ENCODE measurements at regions not wholly inside any gene's neighbourhood (a gene's known extent, or its start where the extent isn't known, plus 50 kb on each side); places are given as distances from the start of the nearest gene placed in this dataset.

- no peak for TF ChIP-seq YY1 (IDR thresholded peaks at IDR 0.05; ENCODE audit: low read depth)
- TF ChIP-seq, protein P1, sequence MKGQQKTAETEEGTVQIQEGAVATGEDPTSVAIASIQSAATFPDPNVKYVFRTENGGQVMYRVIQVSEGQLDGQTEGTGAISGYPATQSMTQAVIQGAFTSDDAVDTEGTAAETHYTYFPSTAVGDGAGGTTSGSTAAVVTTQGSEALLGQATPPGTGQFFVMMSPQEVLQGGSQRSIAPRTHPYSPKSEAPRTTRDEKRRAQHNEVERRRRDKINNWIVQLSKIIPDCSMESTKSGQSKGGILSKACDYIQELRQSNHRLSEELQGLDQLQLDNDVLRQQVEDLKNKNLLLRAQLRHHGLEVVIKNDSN (IDR thresholded peaks at IDR 0.05): no peak
- no peak for TF ChIP-seq TAF1 (IDR thresholded peaks at IDR 0.05; ENCODE audit: low read depth)
- TF ChIP-seq CEBPB (IDR thresholded peaks at IDR 0.05): no peak
- TF ChIP-seq FOXM1 (IDR thresholded peaks at IDR 0.05; ENCODE audit: borderline replicate concordance, low read depth): no peak
- no peak for TF ChIP-seq CREB1 (IDR thresholded peaks at IDR 0.05; ENCODE audit: low read depth)
- no peak for TF ChIP-seq TCF12 (IDR thresholded peaks at IDR 0.05; ENCODE audit: low read depth)
- TF ChIP-seq RAD21 (IDR thresholded peaks at IDR 0.05; ENCODE audit: low read depth): no peak
- no peak for TF ChIP-seq NFIC (IDR thresholded peaks at IDR 0.05)
Observed at GRCh38 chr20:55782224-55782911, 223.0 kb downstream of the CBLN4 start.

DNA sequence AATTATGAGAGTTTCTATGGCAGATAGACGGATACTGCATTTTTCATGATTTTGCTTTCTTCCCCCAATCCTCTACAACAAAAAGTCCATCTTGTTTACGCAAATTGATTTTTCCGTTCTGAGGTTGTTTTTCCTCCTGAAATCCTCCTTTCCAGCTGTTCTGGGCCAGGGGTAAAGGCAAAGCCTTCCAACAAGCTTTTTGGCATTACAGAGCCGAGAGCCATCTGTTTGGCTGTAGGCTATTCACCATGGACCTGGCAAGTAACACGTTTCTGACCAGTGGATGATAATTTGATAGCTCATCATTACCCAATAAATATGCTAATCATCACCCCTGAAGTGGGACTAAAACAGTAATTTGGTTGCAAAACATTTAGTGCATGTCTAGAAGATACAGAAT lies 226.5 kb downstream of the CBLN4 start:
- TF ChIP-seq TEAD4 (IDR thresholded peaks at IDR 0.05): no peak
- no peak for TF ChIP-seq YY1 (IDR thresholded peaks at IDR 0.05; ENCODE audit: low read depth)
- TF ChIP-seq, protein P2, sequence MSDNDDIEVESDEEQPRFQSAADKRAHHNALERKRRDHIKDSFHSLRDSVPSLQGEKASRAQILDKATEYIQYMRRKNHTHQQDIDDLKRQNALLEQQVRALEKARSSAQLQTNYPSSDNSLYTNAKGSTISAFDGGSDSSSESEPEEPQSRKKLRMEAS (IDR thresholded peaks at IDR 0.05): no peak
- TF ChIP-seq ZBTB7A (IDR thresholded peaks at IDR 0.05; ENCODE audit: low read depth): no peak
- TF ChIP-seq NFIC (IDR thresholded peaks at IDR 0.05): no peak

DNA sequence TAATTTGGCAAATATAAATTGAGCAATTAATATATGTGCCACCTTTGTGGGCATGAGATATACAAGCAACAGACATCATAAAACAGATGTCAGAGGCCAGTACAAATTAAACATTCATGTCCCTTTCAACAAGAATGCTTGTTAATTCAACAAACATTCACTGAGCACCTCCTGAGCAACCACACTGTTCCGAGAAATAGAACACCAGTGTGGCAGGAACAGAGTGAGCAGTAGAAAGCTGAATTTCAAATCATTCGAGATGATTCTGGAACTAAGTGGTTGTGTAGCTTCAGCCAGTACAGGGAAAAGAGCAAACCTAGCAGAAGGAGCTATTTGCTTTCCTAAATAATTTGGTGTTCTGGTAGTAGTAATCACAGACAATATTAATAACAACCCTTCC lies 227.7 kb downstream of the CBLN4 start:
- no peak for TF ChIP-seq TEAD4 (IDR thresholded peaks at IDR 0.05)
- no peak for TF ChIP-seq REST (IDR thresholded peaks at IDR 0.05; ENCODE audit: low read depth)
- no peak for TF ChIP-seq EP300 (IDR thresholded peaks at IDR 0.05; ENCODE audit: borderline replicate concordance)
- no peak for TF ChIP-seq TAF1 (IDR thresholded peaks at IDR 0.05; ENCODE audit: low read depth)
- TF ChIP-seq YY1 (IDR thresholded peaks at IDR 0.05; ENCODE audit: low read depth): no peak
- no peak for TF ChIP-seq RAD21 (IDR thresholded peaks at IDR 0.05; ENCODE audit: low read depth)
- TF ChIP-seq EGR1 (IDR thresholded peaks at IDR 0.05): no peak
- TF ChIP-seq CREB1 (IDR thresholded peaks at IDR 0.05; ENCODE audit: low read depth): no peak
- TF ChIP-seq, protein P1 (IDR thresholded peaks at IDR 0.05): no peak
- no peak for TF ChIP-seq NFIC (IDR thresholded peaks at IDR 0.05)
- TF ChIP-seq CEBPB (IDR thresholded peaks at IDR 0.05): no peak
- no peak for TF ChIP-seq FOXM1 (IDR thresholded peaks at IDR 0.05; ENCODE audit: borderline replicate concordance, low read depth)
- no peak for TF ChIP-seq ZBTB7A (IDR thresholded peaks at IDR 0.05; ENCODE audit: low read depth)
- TF ChIP-seq TCF12 (IDR thresholded peaks at IDR 0.05; ENCODE audit: low read depth): no peak
- TF ChIP-seq, protein P2 (IDR thresholded peaks at IDR 0.05): no peak

GRCh38 chr20:55776176-55776575 lies 229.1 kb downstream of the CBLN4 start:
- TF ChIP-seq, protein P1 (IDR thresholded peaks at IDR 0.05): no peak
- TF ChIP-seq TEAD4 (IDR thresholded peaks at IDR 0.05): no peak
- TF ChIP-seq YY1 (IDR thresholded peaks at IDR 0.05; ENCODE audit: low read depth): no peak
- no peak for TF ChIP-seq EP300 (IDR thresholded peaks at IDR 0.05; ENCODE audit: borderline replicate concordance)
- no peak for TF ChIP-seq TAF1 (IDR thresholded peaks at IDR 0.05; ENCODE audit: low read depth)
- no peak for TF ChIP-seq REST (IDR thresholded peaks at IDR 0.05; ENCODE audit: low read depth)
- no peak for TF ChIP-seq CREB1 (IDR thresholded peaks at IDR 0.05; ENCODE audit: low read depth)
- no peak for TF ChIP-seq CEBPB (IDR thresholded peaks at IDR 0.05)
- no peak for TF ChIP-seq NFIC (IDR thresholded peaks at IDR 0.05)
- TF ChIP-seq RAD21 (IDR thresholded peaks at IDR 0.05; ENCODE audit: low read depth): no peak
- TF ChIP-seq FOXM1 (IDR thresholded peaks at IDR 0.05; ENCODE audit: borderline replicate concordance, low read depth): no peak
- TF ChIP-seq, protein P2 (IDR thresholded peaks at IDR 0.05): no peak
- no peak for TF ChIP-seq TCF12 (IDR thresholded peaks at IDR 0.05; ENCODE audit: low read depth)
- TF ChIP-seq ZBTB7A (IDR thresholded peaks at IDR 0.05; ENCODE audit: low read depth): no peak

GRCh38 chr20:55774628-55775027 lies 230.7 kb downstream of the CBLN4 start:
- no peak for TF ChIP-seq RAD21 (IDR thresholded peaks at IDR 0.05; ENCODE audit: low read depth)
- TF ChIP-seq TEAD4 (IDR thresholded peaks at IDR 0.05): no peak
